ENCODE measurements at regions not wholly inside any gene's neighbourhood (a gene's known extent, or its start where the extent isn't known, plus 50 kb on each side); places are given as distances from the start of the nearest gene placed in this dataset.
"Not testable (repeated sequence)": the region's sequence is repeated elsewhere in the genome, so short reads cannot be mapped to it uniquely, and the experiment has no call there.

DNA sequence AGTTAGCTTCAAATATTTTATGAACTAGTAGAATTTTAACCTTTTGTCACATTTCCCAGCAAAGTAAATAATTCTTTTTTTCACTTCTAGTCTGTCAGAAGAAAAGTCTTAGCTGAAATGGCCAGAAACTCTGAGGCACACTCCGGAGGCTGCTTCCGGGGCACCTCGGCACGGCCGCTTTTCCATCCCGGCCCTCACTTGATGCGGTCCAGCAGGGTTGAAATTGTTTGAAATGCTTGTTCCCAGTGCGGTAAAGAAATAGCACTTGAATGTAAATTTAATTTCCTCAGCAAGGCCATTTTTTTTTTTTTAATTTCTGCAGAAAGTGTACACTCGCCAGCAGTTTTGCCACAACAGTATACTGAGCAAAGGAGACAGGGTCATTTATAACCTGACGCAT is 154.7 kb upstream of the FAM20C start:
- not testable (repeated sequence) for TF ChIP-seq MXI1 (conservative IDR thresholded peaks at IDR 0.05; ENCODE audit: poor library complexity, severe bottlenecking); POLR2AphosphoS5 (IDR thresholded peaks at IDR 0.05); EZH2 (IDR thresholded peaks at IDR 0.05; ENCODE audit: borderline replicate concordance, insufficient read depth, low read length, poor library complexity, severe bottlenecking); TAF1 (IDR thresholded peaks at IDR 0.05; ENCODE audit: low read depth); EP300 (conservative IDR thresholded peaks at IDR 0.05; ENCODE audit: poor library complexity, severe bottlenecking); SMC3 (conservative IDR thresholded peaks at IDR 0.05; ENCODE audit: poor library complexity)
- TF ChIP-seq, protein P1, sequence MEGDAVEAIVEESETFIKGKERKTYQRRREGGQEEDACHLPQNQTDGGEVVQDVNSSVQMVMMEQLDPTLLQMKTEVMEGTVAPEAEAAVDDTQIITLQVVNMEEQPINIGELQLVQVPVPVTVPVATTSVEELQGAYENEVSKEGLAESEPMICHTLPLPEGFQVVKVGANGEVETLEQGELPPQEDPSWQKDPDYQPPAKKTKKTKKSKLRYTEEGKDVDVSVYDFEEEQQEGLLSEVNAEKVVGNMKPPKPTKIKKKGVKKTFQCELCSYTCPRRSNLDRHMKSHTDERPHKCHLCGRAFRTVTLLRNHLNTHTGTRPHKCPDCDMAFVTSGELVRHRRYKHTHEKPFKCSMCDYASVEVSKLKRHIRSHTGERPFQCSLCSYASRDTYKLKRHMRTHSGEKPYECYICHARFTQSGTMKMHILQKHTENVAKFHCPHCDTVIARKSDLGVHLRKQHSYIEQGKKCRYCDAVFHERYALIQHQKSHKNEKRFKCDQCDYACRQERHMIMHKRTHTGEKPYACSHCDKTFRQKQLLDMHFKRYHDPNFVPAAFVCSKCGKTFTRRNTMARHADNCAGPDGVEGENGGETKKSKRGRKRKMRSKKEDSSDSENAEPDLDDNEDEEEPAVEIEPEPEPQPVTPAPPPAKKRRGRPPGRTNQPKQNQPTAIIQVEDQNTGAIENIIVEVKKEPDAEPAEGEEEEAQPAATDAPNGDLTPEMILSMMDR (IDR thresholded peaks at IDR 0.05; ENCODE audit: poor library complexity, severe bottlenecking), result not testable (repeated sequence)
- TF ChIP-seq, protein P2, sequence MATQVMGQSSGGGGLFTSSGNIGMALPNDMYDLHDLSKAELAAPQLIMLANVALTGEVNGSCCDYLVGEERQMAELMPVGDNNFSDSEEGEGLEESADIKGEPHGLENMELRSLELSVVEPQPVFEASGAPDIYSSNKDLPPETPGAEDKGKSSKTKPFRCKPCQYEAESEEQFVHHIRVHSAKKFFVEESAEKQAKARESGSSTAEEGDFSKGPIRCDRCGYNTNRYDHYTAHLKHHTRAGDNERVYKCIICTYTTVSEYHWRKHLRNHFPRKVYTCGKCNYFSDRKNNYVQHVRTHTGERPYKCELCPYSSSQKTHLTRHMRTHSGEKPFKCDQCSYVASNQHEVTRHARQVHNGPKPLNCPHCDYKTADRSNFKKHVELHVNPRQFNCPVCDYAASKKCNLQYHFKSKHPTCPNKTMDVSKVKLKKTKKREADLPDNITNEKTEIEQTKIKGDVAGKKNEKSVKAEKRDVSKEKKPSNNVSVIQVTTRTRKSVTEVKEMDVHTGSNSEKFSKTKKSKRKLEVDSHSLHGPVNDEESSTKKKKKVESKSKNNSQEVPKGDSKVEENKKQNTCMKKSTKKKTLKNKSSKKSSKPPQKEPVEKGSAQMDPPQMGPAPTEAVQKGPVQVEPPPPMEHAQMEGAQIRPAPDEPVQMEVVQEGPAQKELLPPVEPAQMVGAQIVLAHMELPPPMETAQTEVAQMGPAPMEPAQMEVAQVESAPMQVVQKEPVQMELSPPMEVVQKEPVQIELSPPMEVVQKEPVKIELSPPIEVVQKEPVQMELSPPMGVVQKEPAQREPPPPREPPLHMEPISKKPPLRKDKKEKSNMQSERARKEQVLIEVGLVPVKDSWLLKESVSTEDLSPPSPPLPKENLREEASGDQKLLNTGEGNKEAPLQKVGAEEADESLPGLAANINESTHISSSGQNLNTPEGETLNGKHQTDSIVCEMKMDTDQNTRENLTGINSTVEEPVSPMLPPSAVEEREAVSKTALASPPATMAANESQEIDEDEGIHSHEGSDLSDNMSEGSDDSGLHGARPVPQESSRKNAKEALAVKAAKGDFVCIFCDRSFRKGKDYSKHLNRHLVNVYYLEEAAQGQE (IDR thresholded peaks at IDR 0.05; ENCODE audit: borderline replicate concordance), result not testable (repeated sequence)

Measured in neural cell (in vitro differentiated cells).